MV-4-11 (cell line): ENCODE measurements at regions not wholly inside any gene's neighbourhood (a gene's known extent, or its start where the extent isn't known, plus 50 kb on each side); places are given as distances from the start of the nearest gene placed in this dataset.
"Not testable (repeated sequence)": the region's sequence is repeated elsewhere in the genome, so short reads cannot be mapped to it uniquely, and the experiment has no call there.

Experiments used
- DNase-seq: peaks from one replicate; lab custom pipeline; 2025; lab: John Stamatoyannopoulos, UW

DNA sequence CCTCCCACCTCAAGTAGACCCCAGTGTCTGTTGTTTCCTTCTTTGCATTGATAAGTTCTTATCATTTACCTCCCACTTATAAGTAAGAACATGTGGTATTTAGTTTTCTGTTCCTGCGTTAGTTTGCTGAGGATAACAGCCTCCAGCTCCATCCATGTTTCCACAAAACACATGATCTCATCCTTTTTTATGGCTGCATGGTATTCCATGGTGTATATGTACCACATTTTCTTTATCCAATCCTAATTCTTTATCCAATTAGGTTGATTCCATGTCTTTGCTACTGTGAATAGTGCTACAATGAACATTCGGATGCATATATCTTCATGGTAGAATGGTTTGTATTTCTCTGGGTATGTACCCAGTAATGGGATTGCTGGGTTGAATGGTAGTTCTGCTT is 102.5 kb upstream of the UGP2 start:
- not testable (repeated sequence) for DNase-seq

GRCh38 chr2:63740020-63740419 is 101.7 kb upstream of the UGP2 start:
- no peak for DNase-seq

DNA sequence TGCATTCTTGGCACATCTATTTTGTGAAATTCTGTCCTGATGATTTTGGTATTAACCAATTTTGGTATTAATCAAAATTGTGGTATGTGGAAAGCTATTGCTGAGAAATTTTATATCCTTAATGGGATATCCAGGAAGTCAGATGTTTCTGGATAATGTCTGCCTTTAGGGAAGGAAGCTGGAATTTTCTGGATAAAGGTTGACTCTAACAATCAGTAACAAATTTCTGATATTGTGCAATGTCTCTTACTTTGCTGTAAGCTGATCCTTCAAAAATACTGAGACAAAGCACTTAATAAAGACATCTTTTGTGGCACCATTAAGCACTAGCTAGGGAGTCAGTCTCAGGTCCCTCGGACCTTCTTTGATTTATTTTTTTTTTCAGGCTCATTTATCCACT is 100.8 kb upstream of the UGP2 start:
- DNase-seq = no peak

DNA sequence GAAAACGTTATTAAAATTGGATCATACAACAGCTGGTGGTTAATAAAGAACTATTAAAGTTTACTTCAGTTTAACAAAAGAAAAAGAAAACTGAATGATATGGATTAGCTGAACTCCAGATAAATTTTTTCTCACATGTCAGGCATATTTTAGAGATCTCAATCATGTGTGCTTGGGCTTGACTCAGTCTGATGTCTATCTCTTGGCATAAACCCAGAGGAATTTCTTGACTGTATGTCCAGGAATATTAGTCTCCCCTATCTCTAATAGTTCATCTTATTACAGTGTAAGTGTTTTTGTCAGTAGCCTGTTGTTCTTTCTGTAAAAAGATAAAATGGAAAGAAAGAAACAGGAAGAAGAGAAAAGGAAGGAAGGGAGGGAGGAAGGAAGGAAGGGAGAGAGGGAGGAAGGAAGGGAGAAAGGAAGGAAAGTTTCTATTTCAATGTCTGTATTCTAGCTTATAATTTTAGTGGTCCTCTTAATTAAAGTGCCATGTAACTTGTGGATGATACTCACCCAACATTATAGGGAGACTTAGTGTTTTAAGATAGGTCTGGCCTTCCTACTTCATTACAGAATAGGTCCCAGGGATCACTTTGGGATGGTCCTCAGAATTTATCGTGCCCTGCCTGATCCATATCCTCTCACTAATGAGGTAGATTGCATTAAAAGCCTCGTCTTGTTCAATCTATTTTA is 99.7 kb upstream of the UGP2 start:
- no peak for DNase-seq

GRCh38 chr2:63742580-63742976 is 99.1 kb upstream of the UGP2 start:
- DNase-seq = no peak

DNA sequence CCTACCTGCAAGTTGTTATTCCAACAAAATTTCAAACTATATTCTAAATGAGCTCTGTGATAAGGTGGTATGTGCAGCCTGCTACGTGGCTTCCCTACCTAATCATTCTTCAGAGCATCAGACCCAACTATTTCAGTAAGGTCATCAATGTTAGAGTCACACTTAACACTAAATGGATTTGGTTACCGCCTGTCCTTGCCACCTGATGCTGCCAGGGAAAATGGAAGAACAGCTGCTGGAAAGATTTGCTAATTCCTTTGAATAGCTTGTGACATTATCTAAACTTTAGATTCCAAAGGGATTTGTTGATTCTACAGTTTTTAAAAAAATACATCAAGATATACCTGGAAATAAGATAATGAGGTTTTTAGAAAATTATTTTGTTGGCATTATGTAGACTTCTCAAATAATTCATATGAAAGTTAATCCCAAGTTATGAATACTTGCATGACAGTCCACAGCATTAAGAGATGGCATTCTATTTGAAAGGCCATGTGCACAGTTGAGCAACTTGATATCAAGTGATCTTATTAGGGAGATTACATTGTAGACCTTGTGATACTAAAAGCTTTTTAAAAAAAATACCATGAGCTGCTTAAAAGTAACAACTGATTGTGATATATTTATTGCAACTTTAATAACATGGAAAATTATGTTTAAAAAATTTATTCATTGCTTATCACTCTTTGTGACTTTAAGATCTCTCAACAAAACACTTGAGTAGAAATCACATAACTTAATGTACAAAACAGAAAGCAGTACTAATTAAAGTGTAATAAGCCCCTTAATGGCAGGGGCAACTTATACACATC is 98.3 kb upstream of the UGP2 start:
- DNase-seq = no peak

GRCh38 chr2:63743982-63744966 is 97.4 kb upstream of the UGP2 start:
- peak; percentile 81 for DNase-seq

DNA sequence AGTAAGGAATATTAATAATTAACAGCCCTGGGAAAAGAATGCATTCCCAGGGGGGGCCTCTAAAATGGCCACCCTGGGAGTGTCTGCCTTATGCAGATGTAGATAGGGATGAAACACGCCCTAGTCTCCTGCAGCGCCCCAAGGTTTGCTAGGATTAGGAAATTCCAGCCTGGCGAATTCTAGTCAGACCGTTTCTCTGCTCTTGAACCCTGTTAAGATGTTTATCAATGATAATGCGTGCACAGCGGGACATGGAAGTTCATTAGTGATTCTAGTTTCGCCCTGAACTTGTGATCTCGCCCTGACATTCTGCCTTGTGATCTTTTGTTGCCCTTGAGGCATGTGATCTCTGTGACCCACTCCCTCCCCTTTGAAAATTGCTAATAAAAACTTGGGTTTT is 95.1 kb upstream of the UGP2 start:
- DNase-seq = not testable (repeated sequence)

DNA sequence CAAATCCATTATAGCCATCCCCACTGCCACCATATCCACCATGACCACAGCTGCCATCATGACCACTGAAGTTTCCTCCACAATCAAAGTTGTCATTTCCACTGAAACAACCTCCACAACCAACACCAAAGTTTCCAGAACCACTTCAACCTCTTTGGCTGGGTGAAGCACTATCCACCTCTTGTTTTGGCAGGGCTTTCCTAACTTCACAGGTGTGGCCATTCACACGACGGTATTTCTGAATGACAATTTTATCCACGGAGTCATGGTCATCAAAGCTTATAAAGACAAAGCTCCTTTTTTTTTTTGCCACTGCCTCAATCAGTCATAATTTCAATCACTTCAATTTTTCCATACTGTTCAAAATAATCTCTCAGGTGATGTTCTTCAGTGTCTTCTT is 89.8 kb upstream of the UGP2 start:
- DNase-seq = no peak

GRCh38 chr2:63755216-63755615 is 86.5 kb upstream of the UGP2 start:
- DNase-seq = peak; percentile 40

DNA sequence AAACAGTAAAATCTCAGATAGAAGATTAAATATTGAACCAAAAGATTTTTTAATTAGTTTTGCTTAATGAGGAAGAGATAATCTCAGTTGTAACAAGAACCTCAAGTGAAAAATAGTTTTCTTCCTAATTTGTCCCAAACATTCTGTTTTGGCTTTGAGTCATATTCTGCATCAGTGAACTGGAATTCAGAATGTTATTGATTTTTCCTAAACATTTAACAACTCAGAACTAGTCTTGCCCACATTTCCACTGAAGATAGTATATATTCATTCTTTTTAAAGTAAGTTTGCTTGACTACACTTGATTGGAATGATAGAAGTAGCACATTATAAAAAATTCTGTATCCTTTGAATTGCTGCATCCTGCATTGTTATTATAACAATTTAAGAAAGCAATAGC is 85.7 kb upstream of the UGP2 start:
- no peak for DNase-seq

DNA sequence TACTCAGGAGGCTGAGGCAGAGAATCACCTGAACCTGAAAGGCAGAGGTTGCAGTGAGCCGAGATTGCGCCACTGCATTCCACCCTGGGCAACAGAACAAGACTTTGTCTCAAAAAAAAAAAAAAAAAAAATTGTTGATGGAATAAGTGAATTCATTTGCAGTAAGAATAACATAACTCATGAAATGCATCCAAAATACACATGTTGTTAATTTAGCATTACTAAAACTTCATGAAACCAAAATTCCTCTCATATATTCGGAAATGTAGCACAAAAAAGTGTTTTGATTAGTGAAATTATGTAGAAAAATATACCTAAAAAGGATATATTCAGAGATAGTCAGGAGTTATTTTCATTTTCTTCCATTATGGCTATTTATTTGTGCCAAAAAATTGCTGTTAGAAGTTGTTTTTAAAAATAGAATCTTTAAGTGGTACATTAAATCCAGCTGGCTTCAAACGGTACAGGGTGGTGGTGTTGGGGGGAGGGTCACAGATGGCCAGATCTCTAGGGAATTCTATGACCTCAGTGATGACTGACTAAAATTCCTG is 78.2 kb upstream of the UGP2 start:
- no peak for DNase-seq

- DNase-seq = no peak
Observed at GRCh38 chr2:63764630-63765029, 77.1 kb upstream of the UGP2 start.

- no peak for DNase-seq
Observed at GRCh38 chr2:63765117-63765516, 76.6 kb upstream of the UGP2 start.

GRCh38 chr2:63767307-63767706 is 74.4 kb upstream of the UGP2 start:
- no peak for DNase-seq

DNA sequence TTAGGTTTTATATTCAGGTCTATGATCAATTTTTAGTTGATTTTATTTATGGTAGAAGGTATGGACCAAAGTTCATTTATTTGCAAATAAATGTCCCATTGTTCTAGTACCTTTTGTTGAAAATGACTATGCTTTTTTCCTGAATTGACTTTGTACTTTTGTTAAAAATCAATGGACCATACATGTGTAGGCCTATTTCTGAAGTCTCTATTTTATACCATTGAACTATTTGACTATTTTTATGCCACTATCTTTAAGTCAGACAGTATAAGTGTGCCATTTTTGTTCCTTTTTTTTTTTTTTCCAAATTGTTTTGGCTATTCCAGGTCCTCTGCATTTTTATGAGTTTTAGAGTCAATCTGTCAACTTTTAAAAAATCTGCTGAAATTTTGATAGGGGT is 73.6 kb upstream of the UGP2 start:
- no peak for DNase-seq

DNA sequence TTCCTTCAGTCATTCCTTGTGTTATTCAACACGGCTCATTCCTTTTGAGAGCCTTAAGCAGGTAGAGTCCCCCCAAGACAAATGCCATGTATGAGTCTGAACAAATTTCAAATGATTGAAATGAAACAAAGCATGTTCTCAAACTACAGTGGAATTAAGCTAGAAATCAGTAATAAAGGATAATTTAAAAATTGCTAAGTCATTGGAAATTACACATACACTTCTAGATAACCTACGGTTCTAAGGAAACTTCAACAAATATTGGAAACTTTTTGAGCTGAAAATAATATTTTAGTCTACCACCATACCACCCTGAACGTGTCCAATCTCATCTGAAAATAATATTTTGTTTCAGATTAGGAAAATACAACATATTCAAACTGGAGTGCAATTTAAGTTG is 71.8 kb upstream of the UGP2 start:
- DNase-seq = no peak

GRCh38 chr2:63772061-63772460 is 69.6 kb upstream of the UGP2 start:
- no peak for DNase-seq

GRCh38 chr2:63775191-63775590 is 66.5 kb upstream of the UGP2 start:
- no peak for DNase-seq

GRCh38 chr2:63776382-63776781 is 65.3 kb upstream of the UGP2 start:
- DNase-seq = no peak

DNA sequence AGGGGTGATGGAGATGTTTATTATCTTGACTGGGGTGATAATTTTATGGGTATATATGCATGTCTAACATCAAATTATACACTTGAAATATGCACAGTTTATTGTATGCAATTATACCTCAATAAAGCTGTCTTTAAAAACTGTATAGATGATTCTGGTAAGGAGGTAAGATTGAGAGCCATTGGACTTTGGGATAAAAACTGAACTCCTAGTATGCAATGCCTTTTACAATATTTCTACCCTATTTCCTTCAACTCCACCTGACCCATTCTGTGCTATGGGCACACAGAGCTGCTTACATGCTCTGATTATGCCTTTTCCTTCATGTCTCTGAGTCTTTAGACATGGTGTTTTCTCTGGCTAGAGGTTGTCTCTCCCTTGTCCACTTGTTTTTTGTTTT is 63.9 kb upstream of the UGP2 start:
- no peak for DNase-seq

DNA sequence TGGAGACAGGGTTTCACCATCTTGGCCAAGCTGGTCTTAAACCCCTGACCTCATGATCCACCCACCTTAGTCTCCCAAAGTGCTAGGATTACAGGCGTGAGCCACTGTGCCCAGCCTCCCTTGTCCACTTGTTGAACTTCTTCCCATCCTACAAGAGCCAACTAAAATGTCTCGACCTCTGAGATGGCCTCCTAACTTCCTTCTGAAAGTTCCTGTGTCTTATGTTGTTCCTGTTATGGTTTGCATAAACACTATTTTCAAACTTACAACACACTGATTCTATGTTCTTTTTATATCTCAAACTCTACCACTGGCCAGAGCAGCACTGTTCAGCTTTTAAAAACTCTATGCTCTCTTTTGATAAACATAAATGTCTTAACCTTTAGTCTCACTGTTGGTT is 63.3 kb upstream of the UGP2 start:
- peak; percentile 36 for DNase-seq
